ENCODE measurements at regions not wholly inside any gene's neighbourhood (a gene's known extent, or its start where the extent isn't known, plus 50 kb on each side); places are given as distances from the start of the nearest gene placed in this dataset.

- H3K23me2 ChIP-seq (ENCODE audit: insufficient read length, low read depth, low read length, poor library complexity, severe bottlenecking) = no peaks in the 10 kb centered on the region
- no peaks in the 10 kb centered on the region for H3K27me3 ChIP-seq (ENCODE audit: insufficient read depth, low read length)
- no peak for DNase-seq
- no peak overlapping the region for H4K5ac ChIP-seq (ENCODE audit: insufficient read length, low read depth, low read length)
- Mint-ChIP-seq H3K9me3 (no peaks in the 10 kb centered on the region), H3K27ac (no peak overlapping the region), H3K4me3 (no peak overlapping the region), H3K27me3 (ENCODE audit: low read depth) (peaks cover 4% of the 10 kb centered on the region), H3K4me1 (no peaks in the 10 kb centered on the region), H3K36me3 (ENCODE audit: insufficient read depth in 1 of 3, low read depth in 3 of 3) (no peaks in the 10 kb centered on the region)
- TF ChIP-seq, protein P1, sequence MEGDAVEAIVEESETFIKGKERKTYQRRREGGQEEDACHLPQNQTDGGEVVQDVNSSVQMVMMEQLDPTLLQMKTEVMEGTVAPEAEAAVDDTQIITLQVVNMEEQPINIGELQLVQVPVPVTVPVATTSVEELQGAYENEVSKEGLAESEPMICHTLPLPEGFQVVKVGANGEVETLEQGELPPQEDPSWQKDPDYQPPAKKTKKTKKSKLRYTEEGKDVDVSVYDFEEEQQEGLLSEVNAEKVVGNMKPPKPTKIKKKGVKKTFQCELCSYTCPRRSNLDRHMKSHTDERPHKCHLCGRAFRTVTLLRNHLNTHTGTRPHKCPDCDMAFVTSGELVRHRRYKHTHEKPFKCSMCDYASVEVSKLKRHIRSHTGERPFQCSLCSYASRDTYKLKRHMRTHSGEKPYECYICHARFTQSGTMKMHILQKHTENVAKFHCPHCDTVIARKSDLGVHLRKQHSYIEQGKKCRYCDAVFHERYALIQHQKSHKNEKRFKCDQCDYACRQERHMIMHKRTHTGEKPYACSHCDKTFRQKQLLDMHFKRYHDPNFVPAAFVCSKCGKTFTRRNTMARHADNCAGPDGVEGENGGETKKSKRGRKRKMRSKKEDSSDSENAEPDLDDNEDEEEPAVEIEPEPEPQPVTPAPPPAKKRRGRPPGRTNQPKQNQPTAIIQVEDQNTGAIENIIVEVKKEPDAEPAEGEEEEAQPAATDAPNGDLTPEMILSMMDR (conservative IDR thresholded peaks at IDR 0.05) = no peak
- H3K56ac ChIP-seq (ENCODE audit: insufficient read length, low read depth, low read length) = no peak overlapping the region
- H2BK120ac ChIP-seq (ENCODE audit: low read depth, low read length, poor library complexity, severe bottlenecking) = no peak overlapping the region
- H4K20me1 ChIP-seq (ENCODE audit: control insufficient read depth, insufficient read depth, insufficient read length) = no peaks in the 10 kb centered on the region
- H3K9ac ChIP-seq (ENCODE audit: extremely low read depth, insufficient read length, low read length) = no peak overlapping the region
- no peak overlapping the region for H2BK15ac ChIP-seq (ENCODE audit: low read depth, low read length)
- H3K79me1 ChIP-seq (ENCODE audit: insufficient read depth, low read depth, low read length, poor library complexity, severe bottlenecking) = no peaks in the 10 kb centered on the region
- H2AK5ac ChIP-seq (ENCODE audit: insufficient read length, low read length) = no peak overlapping the region
- no peak overlapping the region for H2BK12ac ChIP-seq (ENCODE audit: insufficient read length, low read depth, low read length)
- H3K4me1 ChIP-seq (ENCODE audit: insufficient read depth, low read length) = no peaks in the 10 kb centered on the region
- no peak overlapping the region for H3K18ac ChIP-seq (ENCODE audit: insufficient read length, low read depth, low read length)
- no peak overlapping the region for H4K91ac ChIP-seq (ENCODE audit: insufficient read length, low read depth, low read length)
- no peak overlapping the region for H2BK5ac ChIP-seq (ENCODE audit: insufficient read length, low read length)
- H3K23ac ChIP-seq (ENCODE audit: insufficient read length, low read depth, low read length) = no peak overlapping the region
- H3K79me2 ChIP-seq (ENCODE audit: insufficient read depth, low read length) = no peaks in the 10 kb centered on the region
- H2BK20ac ChIP-seq (ENCODE audit: low read depth, low read length, poor library complexity, severe bottlenecking) = no peak overlapping the region
- no peak overlapping the region for H3K27ac ChIP-seq (ENCODE audit: insufficient read length, low read depth, low read length)
- H3T11ph ChIP-seq (ENCODE audit: low read length) = no peak overlapping the region
- H2AFZ ChIP-seq (ENCODE audit: low read length) = no peak overlapping the region
- H3K4ac ChIP-seq (ENCODE audit: low read depth, low read length) = no peak overlapping the region
- no peak overlapping the region for H3K14ac ChIP-seq (ENCODE audit: insufficient read depth, low read length)
- no peak overlapping the region for H3K4me2 ChIP-seq (ENCODE audit: insufficient read depth, insufficient read length, low read length)
- H3K9me3 ChIP-seq (ENCODE audit: control insufficient read depth, low read depth, low read length) = no peaks in the 10 kb centered on the region
- no peak overlapping the region for H4K8ac ChIP-seq (replicated peaks; ENCODE audit: insufficient read length, low read depth, low read length)
These were observed 182.0 kb upstream of the PPP1R3A start for GRCh38 chr7:114100810-114101209.
